ENCODE measurements at regions not wholly inside any gene's neighbourhood (a gene's known extent, or its start where the extent isn't known, plus 50 kb on each side); places are given as distances from the start of the nearest gene placed in this dataset.

DNA sequence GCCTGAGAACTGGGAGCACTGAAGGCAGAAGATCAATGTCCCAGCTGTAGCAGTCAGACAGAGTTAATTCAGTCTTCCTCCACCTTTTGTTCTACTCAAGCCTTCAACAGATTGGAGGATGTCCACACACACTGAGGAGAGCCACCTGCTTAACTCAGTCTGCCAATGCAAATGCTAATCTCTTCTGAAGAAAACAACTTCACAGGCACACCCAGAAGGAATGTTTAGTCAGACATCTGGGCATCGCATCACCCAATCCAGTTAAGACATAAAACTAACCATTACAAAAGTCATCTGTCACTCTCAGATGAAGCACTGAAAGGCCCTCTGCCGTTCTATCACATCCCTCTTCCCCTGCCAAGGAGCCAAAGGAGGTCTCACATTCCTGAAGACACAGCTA, 173.7 kb downstream of the CENPC start:
- DNase-seq (ENCODE audit: extremely low spot score): no peak
- no peak for TF ChIP-seq FOXM1 (IDR thresholded peaks at IDR 0.05; ENCODE audit: borderline replicate concordance)
- TF ChIP-seq TARDBP (IDR thresholded peaks at IDR 0.05): no peak
- no peak for TF ChIP-seq ELF4 (IDR thresholded peaks at IDR 0.05)
- TF ChIP-seq SP1 (IDR thresholded peaks at IDR 0.05): no peak
- no peak for TF ChIP-seq BHLHE40 (IDR thresholded peaks at IDR 0.05; ENCODE audit: borderline replicate concordance)
- TF ChIP-seq CTBP1 (IDR thresholded peaks at IDR 0.05; ENCODE audit: borderline replicate concordance): no peak
- TF ChIP-seq, protein P1, sequence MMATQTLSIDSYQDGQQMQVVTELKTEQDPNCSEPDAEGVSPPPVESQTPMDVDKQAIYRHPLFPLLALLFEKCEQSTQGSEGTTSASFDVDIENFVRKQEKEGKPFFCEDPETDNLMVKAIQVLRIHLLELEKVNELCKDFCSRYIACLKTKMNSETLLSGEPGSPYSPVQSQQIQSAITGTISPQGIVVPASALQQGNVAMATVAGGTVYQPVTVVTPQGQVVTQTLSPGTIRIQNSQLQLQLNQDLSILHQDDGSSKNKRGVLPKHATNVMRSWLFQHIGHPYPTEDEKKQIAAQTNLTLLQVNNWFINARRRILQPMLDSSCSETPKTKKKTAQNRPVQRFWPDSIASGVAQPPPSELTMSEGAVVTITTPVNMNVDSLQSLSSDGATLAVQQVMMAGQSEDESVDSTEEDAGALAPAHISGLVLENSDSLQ (IDR thresholded peaks at IDR 0.05): no peak
- TF ChIP-seq FOXK2 (IDR thresholded peaks at IDR 0.05): no peak
- no peak for TF ChIP-seq FOXA1 (IDR thresholded peaks at IDR 0.05)
- TF ChIP-seq LEF1 (IDR thresholded peaks at IDR 0.05; ENCODE audit: borderline replicate concordance): no peak
- TF ChIP-seq ARNT (IDR thresholded peaks at IDR 0.05): no peak
- TF ChIP-seq ZNF384 (IDR thresholded peaks at IDR 0.05): no peak
- TF ChIP-seq HDGF (IDR thresholded peaks at IDR 0.05; ENCODE audit: borderline replicate concordance): no peak
- no peak for TF ChIP-seq L3MBTL2 (conservative IDR thresholded peaks at IDR 0.05)
- no peak for TF ChIP-seq NFRKB (IDR thresholded peaks at IDR 0.05)
- TF ChIP-seq SUZ12 (IDR thresholded peaks at IDR 0.05): no peak
- CTCF ChIA-PET: no interaction called here
- POLR2A ChIA-PET: no interaction called here

DNA sequence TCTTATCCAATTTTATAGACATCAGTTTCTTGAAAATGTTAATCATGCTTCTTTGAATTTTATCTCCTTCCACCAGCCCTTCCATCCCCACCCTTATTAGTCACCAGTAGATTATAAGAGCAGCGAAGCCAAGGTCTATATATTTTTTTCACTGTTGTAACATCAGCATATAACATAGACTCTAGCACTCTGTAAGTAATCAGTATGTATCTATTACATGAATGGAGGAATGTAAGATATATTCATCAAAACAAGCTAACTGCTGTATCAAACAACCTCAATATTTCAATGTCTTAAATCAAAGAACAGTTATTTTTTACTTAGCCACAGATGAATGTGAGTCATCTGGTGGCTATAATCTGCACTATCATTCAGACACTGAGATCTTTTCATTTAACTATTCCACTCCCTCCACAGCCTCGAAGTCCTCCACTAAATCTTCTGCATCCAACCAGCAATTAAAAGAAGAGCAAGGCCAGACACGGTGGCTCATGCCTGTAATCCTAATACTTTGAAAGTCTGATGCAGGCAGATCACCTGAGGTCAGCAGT, 178.9 kb downstream of the CENPC start:
- TF ChIP-seq CTBP1 (IDR thresholded peaks at IDR 0.05; ENCODE audit: borderline replicate concordance): no peak
- no peak for TF ChIP-seq FOXM1 (IDR thresholded peaks at IDR 0.05; ENCODE audit: borderline replicate concordance)
- TF ChIP-seq SP1 (IDR thresholded peaks at IDR 0.05): no peak
- TF ChIP-seq TARDBP (IDR thresholded peaks at IDR 0.05): no peak
- no peak for TF ChIP-seq HDGF (IDR thresholded peaks at IDR 0.05; ENCODE audit: borderline replicate concordance)
- TF ChIP-seq ELF4 (IDR thresholded peaks at IDR 0.05): no peak
- no peak for TF ChIP-seq FOXK2 (IDR thresholded peaks at IDR 0.05)
- TF ChIP-seq, protein P1 (IDR thresholded peaks at IDR 0.05): no peak
- TF ChIP-seq NFRKB (IDR thresholded peaks at IDR 0.05): no peak
- no peak for TF ChIP-seq SUZ12 (IDR thresholded peaks at IDR 0.05)
- TF ChIP-seq ZNF384 (IDR thresholded peaks at IDR 0.05): no peak
- TF ChIP-seq LEF1 (IDR thresholded peaks at IDR 0.05; ENCODE audit: borderline replicate concordance): no peak
- no peak for TF ChIP-seq BHLHE40 (IDR thresholded peaks at IDR 0.05; ENCODE audit: borderline replicate concordance)
- TF ChIP-seq FOXA1 (IDR thresholded peaks at IDR 0.05): no peak
- no peak for DNase-seq (ENCODE audit: extremely low spot score)
- CTCF ChIA-PET: no interaction called here
- POLR2A ChIA-PET: no interaction called here

DNA sequence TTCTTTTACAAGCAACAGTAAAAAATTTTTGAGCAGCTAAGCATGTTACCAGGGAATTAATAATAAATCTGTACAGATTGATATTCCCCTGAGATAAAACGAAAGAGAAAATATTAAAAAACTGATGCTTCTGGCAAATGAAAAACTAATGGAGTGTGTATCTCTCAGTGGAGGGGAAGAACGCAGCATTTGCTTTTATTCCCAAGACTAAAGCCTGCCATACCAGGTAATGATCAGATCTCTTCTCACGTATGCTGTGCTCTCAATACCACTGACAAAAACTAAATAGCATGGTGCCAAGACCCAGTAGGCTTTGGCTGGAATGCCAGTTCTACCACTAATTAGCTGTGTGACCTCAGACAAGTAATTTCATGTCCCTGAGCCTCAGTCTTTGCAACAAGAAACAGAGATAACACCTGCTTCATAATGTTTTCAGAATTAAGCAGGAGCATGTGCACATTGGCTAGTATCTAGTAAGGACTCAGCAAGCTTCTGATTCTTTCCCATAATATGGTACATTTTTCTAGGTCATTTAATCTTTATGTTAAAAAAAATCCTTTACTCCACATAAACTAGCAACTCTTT, 179.6 kb downstream of the CENPC start:
- CTCF ChIA-PET: no interaction called here
- TF ChIP-seq NFRKB (IDR thresholded peaks at IDR 0.05) (no peak), L3MBTL2 (conservative IDR thresholded peaks at IDR 0.05) (no peak), HDGF (IDR thresholded peaks at IDR 0.05; ENCODE audit: borderline replicate concordance) (no peak), ELF4 (IDR thresholded peaks at IDR 0.05) (no peak), FOXK2 (IDR thresholded peaks at IDR 0.05) (no peak), SUZ12 (IDR thresholded peaks at IDR 0.05) (no peak), ARNT (IDR thresholded peaks at IDR 0.05) (no peak), TARDBP (IDR thresholded peaks at IDR 0.05) (no peak), LEF1 (IDR thresholded peaks at IDR 0.05; ENCODE audit: borderline replicate concordance) (no peak), FOXA1 (IDR thresholded peaks at IDR 0.05) (no peak), FOXM1 (IDR thresholded peaks at IDR 0.05; ENCODE audit: borderline replicate concordance) (no peak), BHLHE40 (IDR thresholded peaks at IDR 0.05; ENCODE audit: borderline replicate concordance) (no peak), ZNF384 (IDR thresholded peaks at IDR 0.05) (no peak), SP1 (IDR thresholded peaks at IDR 0.05) (no peak), CTBP1 (IDR thresholded peaks at IDR 0.05; ENCODE audit: borderline replicate concordance) (no peak)
- TF ChIP-seq, protein P1 (IDR thresholded peaks at IDR 0.05): no peak
- no peak for DNase-seq (ENCODE audit: extremely low spot score)
- POLR2A ChIA-PET: no interaction called here

DNA sequence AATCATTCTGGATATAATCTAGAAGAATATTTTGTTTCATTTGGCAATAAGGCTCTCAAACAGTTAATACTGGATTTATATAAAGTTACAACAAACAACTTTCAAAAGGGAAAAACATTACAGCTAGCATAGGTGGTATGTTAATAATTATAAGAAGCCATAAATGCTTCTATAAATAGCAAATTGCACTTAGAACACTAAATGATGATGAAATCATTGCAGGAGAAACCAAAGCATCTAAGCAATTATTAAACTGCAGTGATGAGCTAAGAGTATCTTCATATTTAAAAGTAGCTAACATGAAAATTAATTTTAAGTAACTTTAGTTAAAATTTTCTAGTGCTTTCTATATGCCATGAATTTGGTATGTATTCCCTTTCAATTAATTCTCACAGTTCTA, 189.5 kb downstream of the CENPC start:
- DNase-seq (ENCODE audit: extremely low spot score): no peak
- TF ChIP-seq L3MBTL2 (conservative IDR thresholded peaks at IDR 0.05): no peak
- no peak for TF ChIP-seq ZNF384 (IDR thresholded peaks at IDR 0.05)
- TF ChIP-seq TARDBP (IDR thresholded peaks at IDR 0.05): no peak
- no peak for TF ChIP-seq SP1 (IDR thresholded peaks at IDR 0.05)
- no peak for TF ChIP-seq HDGF (IDR thresholded peaks at IDR 0.05; ENCODE audit: borderline replicate concordance)
- TF ChIP-seq, protein P1 (IDR thresholded peaks at IDR 0.05): no peak
- no peak for TF ChIP-seq LEF1 (IDR thresholded peaks at IDR 0.05; ENCODE audit: borderline replicate concordance)
- no peak for TF ChIP-seq NFRKB (IDR thresholded peaks at IDR 0.05)
- no peak for TF ChIP-seq FOXA1 (IDR thresholded peaks at IDR 0.05)
- TF ChIP-seq ARNT (IDR thresholded peaks at IDR 0.05): no peak
- TF ChIP-seq ELF4 (IDR thresholded peaks at IDR 0.05): no peak
- TF ChIP-seq FOXM1 (IDR thresholded peaks at IDR 0.05; ENCODE audit: borderline replicate concordance): no peak
- no peak for TF ChIP-seq CTBP1 (IDR thresholded peaks at IDR 0.05; ENCODE audit: borderline replicate concordance)
- no peak for TF ChIP-seq SUZ12 (IDR thresholded peaks at IDR 0.05)
- no peak for TF ChIP-seq FOXK2 (IDR thresholded peaks at IDR 0.05)
- TF ChIP-seq BHLHE40 (IDR thresholded peaks at IDR 0.05; ENCODE audit: borderline replicate concordance): no peak
- ChIA-PET POLR2A (no interaction called here), CTCF (no interaction called here)

DNA sequence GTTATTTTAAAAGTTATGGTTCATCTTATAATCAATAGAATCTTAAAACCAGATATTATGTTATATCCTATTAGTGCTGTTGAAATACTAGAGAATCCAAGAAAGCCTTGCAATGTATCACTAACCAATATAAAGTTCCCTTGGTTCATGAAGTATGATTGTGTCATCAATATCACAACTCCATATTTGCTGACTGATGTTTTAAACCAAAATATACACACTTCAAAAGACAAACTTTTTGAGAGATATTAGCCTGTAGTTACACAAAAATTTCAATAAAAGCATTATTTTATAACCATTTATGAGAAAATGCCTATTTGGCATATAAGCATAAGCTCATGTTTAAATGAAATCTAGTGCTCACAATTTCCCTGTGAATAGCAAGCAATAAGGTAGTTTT, 198.6 kb downstream of the CENPC start:
- DNase-seq (ENCODE audit: extremely low spot score): no peak
- TF ChIP-seq L3MBTL2 (conservative IDR thresholded peaks at IDR 0.05): no peak
- TF ChIP-seq, protein P1 (IDR thresholded peaks at IDR 0.05): no peak
- TF ChIP-seq TARDBP (IDR thresholded peaks at IDR 0.05): no peak
- TF ChIP-seq FOXM1 (IDR thresholded peaks at IDR 0.05; ENCODE audit: borderline replicate concordance): no peak
- TF ChIP-seq BHLHE40 (IDR thresholded peaks at IDR 0.05; ENCODE audit: borderline replicate concordance): no peak
- TF ChIP-seq FOXA1 (IDR thresholded peaks at IDR 0.05): no peak
- no peak for TF ChIP-seq CTBP1 (IDR thresholded peaks at IDR 0.05; ENCODE audit: borderline replicate concordance)
- TF ChIP-seq ZNF384 (IDR thresholded peaks at IDR 0.05): no peak
- POLR2A ChIA-PET: no interaction called here
- CTCF ChIA-PET: no interaction called here
